Right ventricle myocardium inferior (tissue), 1 donor: ENCODE measurements at regions not wholly inside any gene's neighbourhood (a gene's known extent, or its start where the extent isn't known, plus 50 kb on each side); places are given as distances from the start of the nearest gene placed in this dataset.

Experiments used
- ATAC-seq: fragments of 200-7000 bp; cut with Tn5 transposase; one replicate; pipeline ENCODE4 v1.9.1; 2020; ENCODE audit warnings: mild to moderate bottlenecking, moderate library complexity
- DNase-seq: peaks from one replicate; pipeline ENCODE4 v3.0.0; 2021; ENCODE audit errors: missing footprints
- intact Hi-C: fragments of 100-400 bp; cut with DNase I; formaldehyde crosslinking; loops from one replicate; pipeline ENCODE4 v1.11.0; 2022
- donor health status: DM: no; HTN: yes; CAD: no; lungs with severe emphysema.

DNA sequence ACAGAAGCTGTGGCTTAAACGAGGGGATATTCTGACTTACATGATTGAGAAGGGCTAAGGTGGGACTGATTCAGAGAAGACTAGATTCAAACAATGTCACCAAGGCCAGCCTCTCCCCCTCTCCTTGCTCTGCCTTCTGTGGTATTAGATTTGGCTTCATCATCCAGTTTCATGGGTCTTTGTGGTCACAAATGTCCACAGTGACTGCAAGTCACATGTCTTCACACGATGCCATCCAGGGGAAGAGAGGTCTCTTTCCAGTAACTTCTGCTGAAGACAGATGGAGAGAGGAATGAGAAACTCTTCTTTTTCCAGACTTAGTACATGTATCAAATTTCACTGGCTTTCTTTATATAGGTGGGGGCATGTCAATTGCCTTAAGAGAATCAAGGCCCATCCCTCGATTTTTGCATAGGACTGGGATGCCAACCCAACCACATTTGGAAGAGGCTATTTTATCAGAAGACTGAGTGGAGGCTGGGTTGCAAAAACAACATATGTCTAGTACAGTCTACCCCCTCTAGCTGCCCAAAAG lies 57.3 kb upstream of the HNF1B start:
- ATAC-seq (no peak), DNase-seq (no peak)
- intact Hi-C loops: no loop called here

DNA sequence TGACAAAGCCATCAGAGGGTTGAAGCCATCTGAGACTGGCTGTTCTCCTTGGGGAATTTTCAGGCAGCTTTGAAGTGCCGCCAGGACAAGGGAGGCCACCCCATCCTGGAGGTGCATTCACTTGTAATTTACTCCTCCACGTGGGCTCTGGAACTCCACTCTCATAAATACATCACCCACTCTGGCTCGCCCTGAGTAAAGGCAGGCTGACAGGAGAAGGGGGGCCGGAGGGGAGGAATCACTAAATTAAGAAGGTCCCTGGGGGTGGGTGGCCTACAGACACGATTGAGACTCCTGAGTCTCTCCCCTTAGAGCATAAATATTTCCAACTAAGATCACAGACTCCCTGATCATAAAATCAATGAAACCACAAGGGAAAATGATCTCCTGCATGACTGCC lies 56.3 kb upstream of the HNF1B start:
- DNase-seq: no peak
- intact Hi-C loops: no loop called here

DNA sequence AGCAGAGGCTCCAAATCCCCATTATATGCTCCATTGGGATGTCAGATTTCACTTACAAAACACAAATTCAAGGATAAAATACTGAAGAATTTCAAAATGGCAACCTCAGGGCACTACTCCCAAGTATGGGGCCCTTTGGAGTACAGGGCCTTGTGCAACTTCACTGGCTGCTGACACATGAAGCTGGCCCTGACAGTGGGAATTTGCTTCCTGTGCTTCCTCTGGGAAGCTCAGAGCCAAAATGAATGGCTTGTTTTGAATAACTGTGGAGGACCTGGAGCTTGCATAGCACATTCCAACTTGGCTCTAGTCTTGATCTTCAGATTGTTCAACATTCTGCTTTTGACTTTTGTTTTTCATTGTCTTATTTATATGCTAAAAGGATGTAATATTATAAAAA lies 52.3 kb upstream of the HNF1B start:
- ATAC-seq: no peak
- intact Hi-C loops: no loop called here
- DNase-seq: no peak

More for the DNA sequence above, 56.3 kb upstream of the HNF1B start:
- no peak for ATAC-seq

DNA sequence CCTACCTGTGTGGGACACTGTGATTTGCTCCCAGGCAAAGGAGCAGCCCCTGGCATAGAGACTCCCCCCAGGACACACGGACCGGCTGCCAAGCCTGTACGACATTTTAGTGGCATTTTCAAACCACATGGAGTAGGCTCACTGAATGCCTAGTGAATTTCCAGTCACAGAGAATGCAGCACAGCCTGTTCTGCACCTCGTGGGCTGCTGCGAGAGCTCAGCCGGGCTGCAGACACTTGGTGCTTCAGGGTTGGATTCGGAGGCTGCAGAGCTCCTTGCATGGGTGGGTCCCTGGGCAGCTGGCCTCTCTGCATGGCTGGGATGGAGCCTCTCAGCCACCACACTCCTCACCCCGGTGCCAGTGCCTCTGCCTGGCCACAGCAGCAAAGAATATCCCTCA lies 51.2 kb upstream of the HNF1B start:
- intact Hi-C loops: no loop called here
- ATAC-seq (no peak), DNase-seq (no peak)
